ENCODE measurements at regions not wholly inside any gene's neighbourhood (a gene's known extent, or its start where the extent isn't known, plus 50 kb on each side); places are given as distances from the start of the nearest gene placed in this dataset.

DNA sequence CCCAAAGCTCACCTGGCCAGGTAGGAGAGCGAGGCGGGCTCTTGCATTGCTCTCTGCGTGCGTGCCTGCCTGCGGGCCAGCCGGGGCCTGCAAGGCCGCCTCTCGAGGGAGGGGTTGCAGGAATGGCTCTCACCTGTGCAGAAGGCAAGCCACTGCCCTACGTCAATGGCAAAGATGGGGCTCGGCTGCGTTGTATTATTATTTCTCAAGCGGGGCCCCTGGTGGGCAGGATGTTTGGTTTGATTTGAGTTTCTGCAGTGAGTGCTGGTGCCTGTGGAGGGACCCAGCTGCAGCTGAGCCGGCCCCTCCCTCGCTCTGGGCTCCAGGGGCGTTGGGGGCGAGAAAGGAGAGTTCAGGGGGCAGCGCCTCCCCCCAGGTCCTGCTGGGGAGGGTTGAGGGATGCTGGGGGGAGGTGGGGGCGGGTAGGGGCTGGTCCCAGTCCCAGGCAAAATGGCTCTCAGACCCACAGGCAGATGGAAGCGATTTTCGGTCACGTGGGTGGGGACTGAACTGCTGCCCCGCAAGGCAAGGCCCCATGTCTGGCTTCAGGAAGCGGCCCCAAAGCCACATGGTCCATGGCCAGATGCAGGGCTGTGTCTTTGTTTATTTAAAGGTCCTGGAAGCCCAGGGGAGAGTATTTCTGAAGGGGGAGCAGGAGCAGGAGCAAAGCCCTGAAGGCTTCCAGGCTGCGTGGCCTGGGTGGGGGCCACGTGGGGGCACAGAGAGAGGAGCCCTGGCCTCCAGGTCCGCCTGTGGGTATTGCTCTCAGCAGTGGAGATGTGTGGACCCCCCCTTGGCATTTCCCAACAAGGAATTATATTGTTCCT lies 338.8 kb downstream of the SEC14L1 start:
- no peak for DNase-seq

DNA sequence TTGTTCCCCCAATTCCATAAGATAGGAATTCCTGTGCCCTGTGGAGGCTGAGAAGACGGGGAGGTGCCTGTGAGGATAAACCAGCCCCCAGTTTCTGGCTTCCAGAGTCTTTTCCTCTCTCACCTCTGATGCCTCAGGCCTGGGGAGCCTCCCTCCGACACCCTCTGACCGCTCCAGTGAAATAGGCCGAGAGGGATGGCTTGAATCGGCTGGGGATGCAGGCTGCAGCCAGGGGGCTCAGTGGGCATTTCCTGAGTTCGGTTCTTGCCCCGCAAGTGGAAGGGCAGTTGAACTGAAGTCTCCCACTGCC lies 339.4 kb downstream of the SEC14L1 start:
- no peak for DNase-seq

DNA sequence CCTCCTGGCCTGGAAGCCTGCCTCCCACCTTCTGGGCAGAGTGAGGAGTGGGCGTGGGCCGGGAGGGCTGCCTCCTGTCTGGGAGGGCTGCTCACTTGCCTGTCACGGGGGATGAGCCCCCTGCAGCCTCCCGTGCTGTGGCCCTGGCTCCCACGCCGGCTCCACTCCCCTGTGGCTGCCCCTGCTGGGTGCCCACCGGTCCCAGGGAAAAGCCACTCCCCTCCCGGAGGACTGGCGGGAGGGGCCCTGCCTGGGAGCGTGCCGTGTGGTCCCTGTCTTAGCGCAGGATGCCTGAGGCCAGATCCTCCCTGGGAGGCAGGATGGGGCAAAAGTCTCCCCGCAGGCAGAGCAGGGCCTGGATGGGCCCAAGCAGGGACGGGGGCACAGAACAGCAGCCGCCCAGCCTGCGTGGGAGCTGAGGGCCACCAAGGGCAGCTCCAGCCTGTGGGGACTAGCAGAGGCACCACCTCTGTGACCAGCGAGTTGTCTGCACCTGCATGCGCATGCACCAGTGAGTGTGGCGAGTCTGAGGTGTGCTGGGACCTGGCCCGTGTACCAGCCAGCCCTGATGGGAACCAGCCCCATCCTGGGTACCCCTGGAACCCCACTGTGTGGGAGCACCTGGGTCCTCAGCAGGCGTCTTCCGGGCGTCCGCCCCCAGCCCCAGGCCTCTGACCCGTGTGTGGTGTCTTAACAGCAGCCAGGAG lies 339.9 kb downstream of the SEC14L1 start:
- DNase-seq: no peak

DNA sequence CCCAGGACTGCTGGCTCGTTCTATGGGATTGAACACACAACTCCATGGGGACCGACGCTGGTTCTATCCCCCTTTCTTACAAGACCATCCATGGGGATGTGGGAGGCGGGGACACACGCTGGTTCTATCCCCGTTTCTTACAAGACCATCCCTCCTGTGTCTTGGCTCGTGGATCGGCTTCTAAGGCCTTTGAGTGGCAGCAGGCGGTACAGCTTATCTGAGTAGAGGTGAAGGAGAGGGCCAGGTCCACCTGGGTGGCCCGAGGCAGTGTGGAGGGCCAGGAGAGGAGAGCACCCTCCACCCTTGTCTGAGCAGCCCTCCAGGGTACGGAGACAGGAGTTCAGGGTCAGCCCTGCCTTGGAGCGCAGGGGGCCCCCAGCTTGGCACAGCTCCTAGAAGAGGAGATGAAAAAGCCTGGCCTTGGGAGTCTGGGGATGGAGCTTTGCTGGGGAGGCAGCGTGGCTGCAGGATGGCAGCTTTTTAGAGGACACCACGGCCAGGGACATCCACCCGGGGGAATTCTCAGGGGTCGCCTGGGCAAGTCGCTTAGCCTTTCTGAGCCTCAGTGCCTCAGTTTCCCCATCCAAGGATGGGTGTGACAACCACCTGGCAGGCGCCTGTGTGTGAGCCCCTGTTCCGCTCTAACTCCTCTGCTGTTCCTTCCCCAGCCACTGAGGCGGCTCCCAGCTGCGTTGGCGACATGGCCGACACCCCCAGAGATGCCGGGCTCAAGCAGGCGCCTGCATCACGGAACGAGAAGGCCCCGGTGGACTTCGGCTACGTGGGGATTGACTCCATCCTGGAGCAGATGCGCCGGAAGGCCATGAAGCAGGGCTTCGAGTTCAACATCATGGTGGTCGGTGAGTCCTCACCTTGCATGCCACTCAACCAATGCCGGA lies 341.0 kb downstream of the SEC14L1 start:
- no peak for DNase-seq

DNA sequence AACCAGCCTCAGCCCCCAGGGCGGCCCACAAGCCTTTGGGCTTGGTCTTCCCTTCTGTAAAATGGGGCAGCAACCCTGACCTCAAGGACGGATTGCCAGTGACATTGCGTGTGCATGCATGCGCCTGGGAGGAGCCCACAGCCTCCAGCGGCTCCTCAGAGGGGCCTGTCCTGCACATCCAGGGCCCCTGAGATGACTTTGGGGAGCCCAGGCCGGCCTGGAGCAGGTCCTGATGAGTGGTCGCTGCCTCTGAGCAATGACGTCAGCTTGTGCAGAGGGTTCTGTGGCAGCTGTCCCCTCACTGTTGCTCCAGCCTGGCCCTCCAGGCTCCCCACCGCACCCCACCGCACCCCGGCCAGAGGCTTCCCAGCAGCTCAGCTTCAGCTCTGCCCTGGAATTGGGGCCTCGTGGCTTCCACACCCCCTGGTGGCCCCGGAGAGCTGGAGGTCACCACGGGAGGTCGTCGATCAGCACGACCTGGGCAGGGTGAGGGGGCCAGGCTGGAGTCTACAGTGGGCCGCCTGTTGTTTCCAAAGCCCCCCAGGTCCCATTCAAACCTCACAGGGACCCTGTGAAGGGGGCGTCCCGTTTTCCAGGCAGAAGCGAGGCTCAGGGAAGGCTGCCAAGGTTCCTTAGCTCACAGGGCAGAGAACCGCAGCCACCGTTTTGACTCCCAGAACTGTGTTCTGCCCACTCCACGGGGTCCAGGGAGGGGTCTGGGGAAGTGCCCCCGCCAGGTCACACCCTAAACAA lies 341.8 kb downstream of the SEC14L1 start:
- DNase-seq: no peak

DNA sequence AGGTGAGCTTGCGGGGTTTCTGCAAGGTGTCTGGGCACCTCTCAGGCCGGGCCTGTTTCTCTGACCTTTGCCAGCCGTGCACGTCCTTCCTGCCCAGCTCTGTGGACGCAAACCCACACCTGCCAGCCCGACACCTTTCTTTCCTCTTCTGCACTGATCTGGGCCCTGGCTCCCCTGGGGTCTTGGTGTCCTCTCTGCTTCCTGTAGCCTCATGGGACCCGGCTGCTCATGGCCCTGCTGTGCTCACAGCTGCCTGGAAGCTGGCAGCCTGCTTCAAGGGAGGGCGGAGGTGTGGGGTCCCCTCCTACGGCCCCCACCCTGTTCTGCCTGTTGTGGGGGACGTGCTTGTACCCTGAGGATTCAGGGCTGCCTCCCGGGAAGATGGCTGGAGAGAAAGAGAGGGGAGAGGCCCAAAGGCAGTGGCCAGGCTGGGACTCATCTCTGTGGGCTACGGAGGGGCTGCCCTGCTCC lies 342.4 kb downstream of the SEC14L1 start:
- DNase-seq: no peak

DNA sequence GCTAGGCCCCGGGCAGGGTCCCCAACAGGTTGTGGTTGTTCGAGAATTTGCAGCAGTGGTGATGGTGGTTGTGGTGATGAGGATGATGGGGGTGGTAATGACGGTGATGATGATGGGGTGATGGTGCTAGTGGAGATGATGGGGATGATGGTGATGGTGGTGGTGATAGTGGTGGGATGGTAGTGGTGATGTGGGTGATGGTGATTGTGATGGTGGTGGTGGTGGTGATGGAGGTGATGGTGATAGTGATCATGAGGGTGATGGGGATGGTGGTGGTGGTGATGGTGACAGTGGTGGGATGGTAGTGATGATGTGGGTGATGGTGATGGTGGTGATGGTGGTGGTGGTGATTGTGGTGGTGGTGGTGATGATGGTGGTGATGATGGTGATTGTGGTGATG lies 343.3 kb downstream of the SEC14L1 start:
- no peak for DNase-seq

DNA sequence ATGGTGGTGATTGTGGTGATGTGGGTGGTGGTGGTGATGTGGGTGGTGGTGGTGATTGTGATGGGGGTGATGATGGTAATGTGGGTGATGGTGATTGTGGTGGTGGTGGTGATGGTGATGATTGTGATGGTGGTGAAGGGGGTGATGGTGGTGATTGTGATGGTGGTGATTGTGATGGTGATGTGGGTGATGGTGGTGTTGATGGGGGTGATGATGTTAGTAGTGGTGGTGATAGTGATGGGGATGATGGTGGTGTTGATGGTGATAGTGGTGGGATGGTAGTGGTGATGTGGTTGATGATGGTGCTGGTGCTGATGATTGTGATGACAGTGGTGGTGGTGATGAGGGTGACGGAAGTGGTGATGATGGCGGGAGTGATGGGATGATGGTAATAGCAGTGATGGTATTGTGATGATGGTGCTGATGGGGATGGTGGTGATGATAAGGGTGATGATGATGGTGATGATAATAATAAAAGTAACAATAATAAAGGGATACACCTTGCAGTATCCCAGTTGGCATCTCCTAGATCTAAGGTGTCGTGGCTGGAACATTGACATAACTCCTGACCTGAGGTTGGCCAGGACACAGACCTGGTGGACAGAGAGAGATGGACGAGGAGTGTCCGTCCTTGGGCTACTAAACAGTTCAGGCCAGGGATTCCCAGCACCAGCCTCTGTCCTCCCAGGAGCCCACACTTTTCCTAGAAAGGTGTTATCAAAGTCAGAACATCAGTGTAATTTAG lies 344.5 kb downstream of the SEC14L1 start:
- no peak for DNase-seq

DNA sequence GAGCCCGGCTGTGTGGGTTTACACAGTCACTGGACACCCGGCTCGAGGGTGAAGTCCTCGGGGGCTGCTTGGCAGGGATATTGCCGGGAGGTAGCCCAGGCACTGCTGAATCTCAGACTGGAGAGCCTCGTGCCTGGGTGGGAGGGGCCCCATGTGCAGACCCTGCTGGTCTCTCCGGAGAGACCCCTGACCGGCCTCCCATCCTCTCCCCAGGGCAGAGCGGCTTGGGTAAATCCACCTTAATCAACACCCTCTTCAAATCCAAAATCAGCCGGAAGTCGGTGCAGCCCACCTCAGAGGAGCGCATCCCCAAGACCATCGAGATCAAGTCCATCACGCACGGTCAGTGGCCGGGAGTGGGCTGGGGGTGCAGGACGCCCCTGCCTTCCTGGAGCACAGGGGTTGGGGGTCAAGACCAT lies 346.5 kb downstream of the SEC14L1 start:
- DNase-seq: no peak

DNA sequence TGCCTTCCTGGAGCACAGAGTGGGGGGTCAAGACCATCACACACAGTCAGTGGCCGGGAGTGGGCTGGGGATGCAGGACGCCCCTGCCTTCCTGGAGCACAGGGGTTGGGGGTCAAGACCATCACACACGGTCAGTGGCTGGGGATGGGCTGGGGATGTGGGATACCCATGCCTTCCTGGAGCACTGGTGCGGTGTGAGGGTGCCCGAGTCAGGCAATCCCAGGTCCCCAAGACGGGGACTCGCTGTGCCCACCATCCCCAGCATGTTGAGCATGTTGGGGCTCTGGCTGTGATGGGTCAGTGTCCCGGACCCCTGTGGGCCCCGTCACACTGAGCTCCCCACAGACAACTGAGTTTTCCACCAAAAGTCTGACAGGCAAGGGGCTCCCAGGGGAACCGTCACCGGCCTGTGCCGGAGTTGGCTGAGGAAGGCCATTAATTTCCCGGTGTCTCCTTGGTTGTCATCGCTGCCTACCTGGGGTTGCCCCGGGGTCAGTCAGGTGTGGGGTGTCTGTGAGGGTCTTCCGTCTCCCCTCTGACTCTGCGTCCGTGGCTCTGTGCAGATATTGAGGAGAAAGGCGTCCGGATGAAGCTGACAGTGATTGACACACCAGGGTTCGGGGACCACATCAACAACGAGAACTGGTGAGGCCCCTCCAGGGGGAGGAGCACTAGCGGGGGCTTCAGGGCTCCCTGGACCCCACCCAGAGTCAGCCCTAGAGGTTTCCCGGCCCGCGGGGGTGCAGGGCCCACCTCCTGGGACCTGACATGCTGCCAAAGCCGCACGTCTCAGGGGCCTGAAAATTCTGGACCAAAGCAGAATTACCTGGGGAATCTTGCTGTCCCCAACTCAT lies 347.1 kb downstream of the SEC14L1 start:
- DNase-seq: no peak

DNA sequence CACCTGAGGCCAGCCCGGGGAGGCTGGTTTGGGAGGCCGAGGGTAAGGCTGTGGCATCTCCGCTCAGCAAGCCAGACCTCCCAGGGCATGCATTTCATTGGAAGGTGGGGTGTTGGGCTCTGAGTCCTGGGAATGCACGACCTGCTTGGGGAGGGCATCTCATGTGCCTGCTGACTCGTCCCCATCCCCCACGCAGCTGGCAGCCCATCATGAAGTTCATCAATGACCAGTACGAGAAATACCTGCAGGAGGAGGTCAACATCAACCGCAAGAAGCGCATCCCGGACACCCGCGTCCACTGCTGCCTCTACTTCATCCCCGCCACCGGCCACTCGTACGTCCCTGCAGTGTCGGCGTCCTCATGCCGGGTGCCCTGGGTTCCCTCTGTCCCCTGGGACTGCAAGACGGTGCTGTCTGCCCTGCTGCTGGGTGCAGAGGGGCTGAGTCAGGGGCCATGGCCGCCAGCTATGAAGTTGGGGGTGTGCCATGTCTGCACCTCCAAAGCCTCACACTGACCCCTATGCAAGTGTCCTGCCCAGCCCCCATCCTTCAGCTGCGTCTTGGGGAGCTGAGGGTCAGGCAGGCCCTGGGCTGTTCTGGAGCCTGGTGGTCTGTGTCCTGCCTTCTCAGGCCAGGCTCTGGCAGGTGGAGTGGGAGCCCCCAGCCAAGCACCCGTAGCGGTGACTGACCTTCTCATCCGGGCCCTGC lies 347.9 kb downstream of the SEC14L1 start:
- DNase-seq: no peak

DNA sequence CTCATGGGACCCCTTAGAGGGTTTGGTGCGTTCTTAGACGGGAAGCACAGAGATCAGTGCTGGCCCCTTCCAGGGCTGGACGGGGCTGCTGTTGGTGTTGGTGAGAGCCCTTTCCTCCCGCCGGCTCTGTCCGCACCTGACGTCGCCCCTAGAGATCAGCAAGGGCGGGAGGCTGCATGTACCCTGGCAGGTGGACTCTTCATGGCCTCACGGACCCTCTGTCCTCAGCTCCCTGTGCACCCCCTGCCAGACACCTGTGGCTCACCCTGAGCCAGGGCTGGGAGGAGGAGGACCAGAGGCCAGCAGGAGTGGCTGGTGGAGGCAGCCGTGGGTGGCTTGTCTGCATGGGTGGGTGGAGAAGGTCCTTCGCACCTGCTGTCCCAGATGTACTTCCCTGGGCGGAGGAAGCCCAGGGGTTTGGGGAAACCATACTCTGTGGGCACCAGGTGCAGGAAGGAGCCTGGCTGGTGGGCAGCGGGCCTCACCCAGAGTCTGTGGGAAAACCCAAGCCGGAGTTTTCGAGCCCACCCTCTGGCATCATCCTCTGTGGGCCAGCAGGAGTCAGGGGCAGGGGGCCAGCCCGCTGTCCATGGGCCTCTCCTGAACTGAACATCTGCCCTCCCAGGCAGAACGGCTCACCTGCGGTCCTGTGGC lies 348.6 kb downstream of the SEC14L1 start:
- DNase-seq: no peak

DNA sequence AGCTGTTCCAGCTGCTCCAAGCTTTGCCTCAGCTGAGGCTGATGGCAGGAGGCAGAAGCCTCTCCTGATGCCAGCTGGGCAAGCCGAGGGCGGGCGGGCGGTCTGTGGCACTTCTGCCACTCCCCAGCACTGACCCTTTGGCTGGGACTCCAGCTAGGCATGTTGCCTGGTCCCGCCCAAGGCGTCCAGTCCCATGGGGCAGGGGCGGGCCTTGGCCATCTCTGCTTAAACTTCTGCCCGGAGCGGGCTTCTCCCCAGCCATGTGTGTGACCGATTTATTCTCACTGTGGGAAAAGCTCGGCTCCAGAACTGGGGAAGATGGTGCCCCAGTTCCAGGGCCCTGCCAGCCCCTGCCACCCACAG lies 349.1 kb downstream of the SEC14L1 start:
- DNase-seq: no peak

DNA sequence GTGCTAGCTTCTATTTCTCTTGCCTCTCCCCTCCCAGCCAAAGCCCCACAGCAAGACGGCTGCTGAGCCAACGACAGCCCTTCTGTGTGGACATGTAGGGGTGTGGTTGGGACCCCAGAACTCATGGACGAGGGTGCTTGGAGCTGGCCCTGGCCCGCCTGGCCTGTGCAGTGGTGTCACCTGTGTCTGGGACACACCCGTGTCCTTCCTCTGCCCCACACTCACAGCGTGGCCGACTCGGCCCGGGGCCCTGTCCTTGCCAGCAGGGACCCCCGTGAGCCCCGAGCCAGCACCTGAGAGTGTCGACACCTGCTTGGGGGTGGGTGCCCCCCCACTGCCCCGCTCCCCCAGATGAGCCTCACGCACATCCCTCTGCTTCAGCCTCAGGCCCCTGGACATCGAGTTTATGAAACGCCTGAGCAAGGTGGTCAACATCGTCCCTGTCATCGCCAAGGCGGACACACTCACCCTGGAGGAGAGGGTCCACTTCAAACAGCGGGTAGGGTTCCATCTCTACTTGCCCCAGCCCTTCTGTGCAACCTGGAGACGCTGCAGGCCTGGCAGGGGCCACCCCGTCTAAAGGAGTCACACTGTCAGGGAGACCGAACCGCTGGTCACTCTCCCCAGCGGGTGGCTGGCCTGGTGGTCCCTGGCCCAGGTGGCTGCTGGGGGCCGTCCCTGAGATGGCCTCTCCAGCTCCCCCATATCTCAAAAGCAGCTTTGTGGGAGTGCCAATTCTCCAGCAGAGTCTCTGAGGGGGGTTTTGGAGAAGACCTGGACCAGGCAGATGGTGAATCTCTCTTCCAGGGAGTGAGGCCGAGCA lies 349.8 kb downstream of the SEC14L1 start:
- DNase-seq: no peak

DNA sequence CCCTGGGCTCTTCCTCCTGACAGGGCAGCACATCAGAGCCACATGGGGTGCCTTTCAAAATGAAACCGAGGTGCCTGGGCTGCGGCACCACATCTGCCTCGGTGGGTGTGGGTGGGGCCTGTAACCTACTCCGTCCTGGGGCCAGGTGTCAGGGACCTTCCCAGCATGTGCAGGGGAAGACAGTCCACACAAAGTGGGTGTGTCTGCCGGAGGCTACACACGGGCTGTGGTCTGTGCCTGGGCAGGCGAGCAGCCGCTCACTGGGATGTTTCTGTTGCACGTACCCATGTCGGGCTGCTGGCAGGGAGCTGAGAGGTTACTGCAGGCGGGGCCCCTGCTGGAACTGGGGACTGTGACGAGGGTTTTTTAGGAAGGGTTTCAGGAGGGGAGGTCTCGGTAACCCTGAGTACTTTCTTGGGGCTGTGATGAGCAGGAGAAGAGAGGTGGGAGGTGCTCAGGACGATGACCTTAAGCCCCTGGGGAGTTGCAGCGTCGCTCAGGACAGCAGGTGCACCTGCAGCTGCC lies 351.2 kb downstream of the SEC14L1 start:
- no peak for DNase-seq

DNA sequence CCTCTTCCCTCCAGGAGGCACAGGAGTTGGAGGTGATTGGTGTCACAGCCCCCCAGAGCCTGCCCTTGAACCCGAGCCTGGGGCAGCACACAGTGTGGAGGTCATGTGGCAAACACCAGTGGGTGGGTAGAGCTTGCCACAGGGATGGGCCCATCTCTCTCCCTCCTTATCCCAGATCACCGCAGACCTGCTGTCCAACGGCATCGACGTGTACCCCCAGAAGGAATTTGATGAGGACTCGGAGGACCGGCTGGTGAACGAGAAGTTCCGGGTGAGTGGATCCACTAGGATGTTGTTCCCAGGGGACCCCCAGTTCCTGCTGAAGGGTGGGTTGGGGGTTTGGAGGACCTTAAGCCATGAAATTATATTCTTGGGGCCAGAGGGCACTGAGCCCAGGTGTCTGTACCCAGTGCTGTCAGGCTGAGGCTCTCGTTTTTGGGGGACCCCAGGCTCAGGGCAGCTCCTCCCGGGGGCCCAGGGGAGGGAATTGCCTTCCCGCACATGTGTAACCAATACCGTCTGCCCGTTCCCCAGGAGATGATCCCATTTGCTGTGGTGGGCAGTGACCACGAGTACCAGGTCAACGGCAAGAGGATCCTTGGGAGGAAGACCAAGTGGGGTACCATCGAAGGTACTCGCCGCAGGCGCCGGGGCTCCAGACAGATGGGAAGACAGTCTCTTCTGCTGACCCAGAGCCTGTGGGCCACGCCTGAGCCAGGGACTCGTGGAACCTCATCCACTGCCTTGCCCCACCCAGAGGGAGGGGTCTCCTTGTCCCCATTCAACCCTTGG lies 351.9 kb downstream of the SEC14L1 start:
- DNase-seq: no peak

DNA sequence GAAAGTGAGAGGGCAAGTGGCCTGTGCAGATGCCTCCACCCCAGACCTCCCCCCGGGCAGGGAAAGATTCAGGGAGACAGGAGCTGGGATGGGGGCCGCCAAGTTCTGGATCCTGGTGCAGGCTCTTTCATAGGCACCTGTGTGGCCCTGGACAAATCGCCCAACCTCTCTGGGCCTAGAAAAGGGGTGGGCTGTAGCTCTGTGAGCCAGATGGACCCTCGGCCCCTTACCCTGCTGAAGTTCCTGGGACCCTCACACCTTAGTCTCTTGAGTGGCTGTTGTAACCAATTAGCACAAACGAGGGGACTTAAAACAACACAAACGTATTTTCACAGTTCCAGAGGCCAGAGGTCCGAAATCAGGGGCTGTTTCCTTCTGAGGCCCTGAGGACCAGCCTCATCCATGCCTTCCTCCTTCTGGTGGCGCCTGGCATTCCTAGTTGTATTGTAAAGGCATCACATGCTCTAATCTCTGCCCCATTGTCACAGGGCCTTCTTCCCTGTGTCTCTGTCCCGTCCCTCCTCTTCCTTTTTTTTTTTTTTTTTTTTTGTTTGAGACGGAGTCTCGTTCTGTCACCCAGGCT lies 352.6 kb downstream of the SEC14L1 start:
- DNase-seq: no peak

All from NCI-H774 (cell line).